BJ (cell line): ENCODE measurements at regions not wholly inside any gene's neighbourhood (a gene's known extent, or its start where the extent isn't known, plus 50 kb on each side); places are given as distances from the start of the nearest gene placed in this dataset.

Source experiments
- CTCF ChIA-PET: fragments of 350-600 bp; formaldehyde crosslinking; extraction: SDS; loops from one replicate; lab custom pipeline; 2021; ENCODE audit warnings: antibody characterized with exemption, inconsistent platforms; lab: Yijun Ruan, JAX
- POLR2A ChIA-PET: fragments of 300-600 bp; sonication (Branson Sonifier 250); formaldehyde crosslinking; extraction: SDS; loops from one replicate; lab custom pipeline; 2021; ENCODE audit warnings: antibody characterized with exemption; lab: Charles Lee
- DNase-seq: peaks from one replicate; pipeline ENCODE4 v3.0.0-alpha.2; 2011; ENCODE audit warnings: low read depth
- H3K27me3 ChIP-seq: 2 replicates; pipeline ENCODE4 v1.6.0; 2011; ENCODE audit warnings: low read length; ENCODE audit not compliant: control insufficient read depth, insufficient read depth
- H3K36me3 ChIP-seq: 2 replicates; pipeline ENCODE4 v1.5.1; 2011; ENCODE audit warnings: low read length; ENCODE audit not compliant: control insufficient read depth, insufficient read depth
- H3K4me3 ChIP-seq: 2 replicates; pipeline ENCODE4 v1.5.1; 2011; ENCODE audit warnings: low read depth, mild to moderate bottlenecking, control low read depth, low read length
- TF ChIP-seq, protein P1 (sequence below): IDR thresholded peaks from 2 replicates; pipeline ENCODE4 v1.5.1; 2011; ENCODE audit warnings: low read depth, mild to moderate bottlenecking, control low read depth, inconsistent platforms, low read length, moderate library complexity; ENCODE audit not compliant: insufficient read depth

GRCh38 chr20:52789716-52790115 lies 182.4 kb upstream of the TSHZ2 start:
- Histone ChIP-seq H3K4me3 (no peak overlapping the region), H3K36me3 (no peaks in the 10 kb centered on the region), H3K27me3 (no peaks in the 10 kb centered on the region)
- TF ChIP-seq, protein P1, sequence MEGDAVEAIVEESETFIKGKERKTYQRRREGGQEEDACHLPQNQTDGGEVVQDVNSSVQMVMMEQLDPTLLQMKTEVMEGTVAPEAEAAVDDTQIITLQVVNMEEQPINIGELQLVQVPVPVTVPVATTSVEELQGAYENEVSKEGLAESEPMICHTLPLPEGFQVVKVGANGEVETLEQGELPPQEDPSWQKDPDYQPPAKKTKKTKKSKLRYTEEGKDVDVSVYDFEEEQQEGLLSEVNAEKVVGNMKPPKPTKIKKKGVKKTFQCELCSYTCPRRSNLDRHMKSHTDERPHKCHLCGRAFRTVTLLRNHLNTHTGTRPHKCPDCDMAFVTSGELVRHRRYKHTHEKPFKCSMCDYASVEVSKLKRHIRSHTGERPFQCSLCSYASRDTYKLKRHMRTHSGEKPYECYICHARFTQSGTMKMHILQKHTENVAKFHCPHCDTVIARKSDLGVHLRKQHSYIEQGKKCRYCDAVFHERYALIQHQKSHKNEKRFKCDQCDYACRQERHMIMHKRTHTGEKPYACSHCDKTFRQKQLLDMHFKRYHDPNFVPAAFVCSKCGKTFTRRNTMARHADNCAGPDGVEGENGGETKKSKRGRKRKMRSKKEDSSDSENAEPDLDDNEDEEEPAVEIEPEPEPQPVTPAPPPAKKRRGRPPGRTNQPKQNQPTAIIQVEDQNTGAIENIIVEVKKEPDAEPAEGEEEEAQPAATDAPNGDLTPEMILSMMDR = no peak
- ChIA-PET POLR2A (no interaction called here), CTCF (no interaction called here)
- DNase-seq = no peak

GRCh38 chr20:52787962-52788361 lies 184.2 kb upstream of the TSHZ2 start:
- no peaks in the 10 kb centered on the region for H3K36me3 ChIP-seq
- no peak overlapping the region for H3K4me3 ChIP-seq
- TF ChIP-seq, protein P1 = no peak
- DNase-seq = no peak
- CTCF ChIA-PET = no interaction called here
- POLR2A ChIA-PET = no interaction called here
- H3K27me3 ChIP-seq = no peaks in the 10 kb centered on the region

DNA sequence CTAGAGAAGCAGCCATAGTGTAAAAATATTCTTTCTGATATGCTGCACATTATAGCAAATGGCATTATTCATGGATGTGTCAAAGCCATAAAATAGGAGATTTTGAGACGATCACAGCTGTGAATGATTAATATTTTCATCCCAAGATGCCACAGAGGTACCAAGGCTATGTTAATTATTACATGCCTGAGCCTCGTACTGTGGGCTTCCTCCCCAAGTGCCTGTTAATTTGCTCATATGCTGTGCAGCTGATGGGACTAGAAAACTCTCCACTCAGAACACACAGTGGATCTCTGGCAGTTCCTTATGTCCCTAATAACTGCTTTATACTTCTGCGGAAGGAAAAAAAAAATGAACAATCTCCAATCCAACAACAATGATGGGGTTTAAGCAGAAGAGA lies 184.9 kb upstream of the TSHZ2 start:
- H3K4me3 ChIP-seq = no peak overlapping the region
- no peak for DNase-seq
- H3K36me3 ChIP-seq = no peaks in the 10 kb centered on the region
- POLR2A ChIA-PET = no interaction called here
- no peaks in the 10 kb centered on the region for H3K27me3 ChIP-seq
- TF ChIP-seq, protein P1 = no peak
- CTCF ChIA-PET = no interaction called here

- CTCF ChIA-PET = no interaction called here
- Histone ChIP-seq H3K27me3 (no peaks in the 10 kb centered on the region), H3K4me3 (no peak overlapping the region), H3K36me3 (no peaks in the 10 kb centered on the region)
- no peak for DNase-seq
- TF ChIP-seq, protein P1 = no peak
- POLR2A ChIA-PET = no interaction called here
These were observed 186.5 kb upstream of the TSHZ2 start for GRCh38 chr20:52785679-52786078.

GRCh38 chr20:52783769-52784168 lies 188.4 kb upstream of the TSHZ2 start:
- H3K36me3 ChIP-seq = no peaks in the 10 kb centered on the region
- no peak overlapping the region for H3K4me3 ChIP-seq
- CTCF ChIA-PET = no interaction called here
- H3K27me3 ChIP-seq = no peaks in the 10 kb centered on the region
- TF ChIP-seq, protein P1 = no peak
- no peak for DNase-seq
- POLR2A ChIA-PET = no interaction called here
